Non-pigmented ciliary epithelial cell (primary cell): ENCODE measurements at regions not wholly inside any gene's neighbourhood (a gene's known extent, or its start where the extent isn't known, plus 50 kb on each side); places are given as distances from the start of the nearest gene placed in this dataset.
"Not testable (repeated sequence)": the region's sequence is repeated elsewhere in the genome, so short reads cannot be mapped to it uniquely, and the experiment has no call there.

Experiments
- DNase-seq: peaks from one replicate; pipeline ENCODE4 v3.0.0-alpha.2; 2010; ENCODE audit warnings: low read depth

DNA sequence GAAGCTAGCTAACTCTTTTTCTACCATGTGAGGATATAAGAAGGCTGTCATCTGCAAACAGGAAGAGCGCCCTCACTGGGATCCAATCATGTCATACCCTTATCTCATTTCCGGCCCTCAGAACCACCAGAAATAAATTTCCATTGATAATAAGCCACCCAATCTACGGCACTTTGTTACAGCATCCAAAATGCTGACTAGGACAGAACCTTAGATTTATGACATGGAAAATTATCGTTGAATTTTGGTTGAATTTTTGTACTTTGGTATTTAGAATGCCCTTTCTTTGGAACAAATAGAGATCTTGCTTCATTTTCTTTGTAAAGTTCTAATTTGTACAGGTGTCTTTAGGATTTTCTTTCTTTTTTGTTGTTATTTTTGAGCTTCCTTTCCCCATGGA, 53.3 kb upstream of the CYLC2 start:
- DNase-seq, result no peak

DNA sequence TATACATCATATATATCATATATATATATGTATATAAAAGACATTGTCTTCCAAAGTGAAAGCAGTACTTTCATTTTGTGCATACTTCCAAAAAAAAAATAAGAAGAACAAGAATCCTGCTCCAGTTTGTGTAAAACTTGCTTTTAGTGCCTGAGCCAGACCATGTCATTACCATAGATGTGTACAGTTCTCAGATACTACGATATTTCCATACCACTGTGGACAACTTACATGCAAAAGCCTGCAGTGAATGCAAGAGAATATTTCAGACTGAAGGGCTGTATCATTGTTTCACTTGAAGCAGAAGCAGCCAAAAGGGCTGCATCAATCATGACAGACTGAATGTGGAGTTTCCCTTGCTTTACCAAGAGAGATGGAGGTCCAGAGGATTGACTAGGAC, 72.6 kb upstream of the CYLC2 start:
- no peak for DNase-seq

DNA sequence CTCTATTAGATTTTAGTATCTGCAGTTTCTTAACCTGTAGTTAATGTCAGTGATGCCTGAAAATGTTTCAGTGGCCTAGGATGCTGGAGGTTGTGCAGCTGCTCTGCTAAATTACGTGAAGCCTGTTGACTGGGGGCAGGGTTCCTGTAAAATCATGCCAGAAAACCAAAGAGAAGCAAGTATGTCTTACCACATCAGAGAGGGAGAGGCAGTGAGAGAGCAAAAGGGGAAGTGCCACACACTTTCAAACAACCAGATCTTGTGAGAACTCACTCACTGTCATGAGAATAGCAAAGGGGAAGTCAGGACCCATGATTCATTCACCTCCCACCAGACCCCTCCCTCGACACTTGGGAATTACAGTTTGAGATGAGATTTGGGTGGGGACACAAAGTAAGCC, 83.9 kb upstream of the CYLC2 start:
- DNase-seq, result no peak

DNA sequence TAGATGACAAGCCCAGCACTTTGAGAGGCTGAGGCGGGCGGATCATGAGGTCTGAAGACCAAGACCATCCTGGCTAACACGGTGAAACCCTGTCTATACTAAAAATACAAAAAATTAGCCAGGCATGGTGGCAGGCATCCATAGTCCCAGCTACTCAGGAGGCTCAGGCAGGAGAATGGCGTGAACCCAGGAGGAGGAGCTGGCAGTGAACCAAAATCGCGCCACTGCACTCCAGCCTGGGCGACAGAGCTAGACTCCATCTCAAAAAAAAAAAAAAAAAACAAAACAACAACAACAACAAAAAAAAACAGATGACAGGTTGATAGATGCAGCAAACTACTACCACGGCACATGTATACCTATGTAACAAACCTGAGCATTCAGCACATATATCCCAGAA, 89.3 kb upstream of the CYLC2 start:
- DNase-seq, result not testable (repeated sequence)

DNA sequence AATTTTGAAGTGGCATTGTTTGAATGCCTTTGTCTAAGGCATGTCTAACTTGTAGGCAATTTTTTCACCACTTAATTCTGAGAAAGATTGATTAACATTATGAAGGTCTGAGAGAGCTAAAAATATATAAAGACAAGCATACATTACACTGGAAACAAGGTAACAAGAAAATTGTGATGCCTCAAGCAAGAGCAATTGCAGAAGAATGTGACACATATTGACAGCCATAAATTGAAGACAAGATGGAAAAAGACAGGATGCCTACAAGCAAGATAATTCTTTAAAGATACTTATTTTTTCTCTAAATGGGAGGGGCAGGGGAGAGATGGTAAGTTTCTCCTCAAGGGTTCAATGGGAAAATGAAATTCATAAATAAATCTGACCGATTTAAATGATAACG, 103.1 kb upstream of the CYLC2 start:
- no peak for DNase-seq

DNA sequence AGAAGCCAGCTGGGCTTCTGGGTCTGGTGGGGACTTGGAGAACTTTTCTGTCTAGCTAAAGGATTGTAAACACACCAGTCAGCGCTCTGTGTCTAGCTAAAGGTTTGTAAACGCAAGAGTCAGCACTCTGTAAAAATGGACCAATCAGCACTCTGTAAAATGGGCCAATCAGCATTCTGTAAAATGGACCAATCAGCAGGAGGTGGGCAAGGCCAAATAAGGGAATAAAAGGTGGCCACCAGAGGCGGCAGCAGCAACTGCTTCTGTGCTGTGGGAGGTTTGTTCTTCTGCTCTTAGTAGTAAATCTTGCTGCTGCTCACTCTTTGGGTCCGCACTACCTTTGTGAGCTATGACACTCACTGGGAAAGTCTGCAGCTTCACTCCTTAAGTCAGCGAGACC, 106.4 kb upstream of the CYLC2 start:
- not testable (repeated sequence) for DNase-seq

DNA sequence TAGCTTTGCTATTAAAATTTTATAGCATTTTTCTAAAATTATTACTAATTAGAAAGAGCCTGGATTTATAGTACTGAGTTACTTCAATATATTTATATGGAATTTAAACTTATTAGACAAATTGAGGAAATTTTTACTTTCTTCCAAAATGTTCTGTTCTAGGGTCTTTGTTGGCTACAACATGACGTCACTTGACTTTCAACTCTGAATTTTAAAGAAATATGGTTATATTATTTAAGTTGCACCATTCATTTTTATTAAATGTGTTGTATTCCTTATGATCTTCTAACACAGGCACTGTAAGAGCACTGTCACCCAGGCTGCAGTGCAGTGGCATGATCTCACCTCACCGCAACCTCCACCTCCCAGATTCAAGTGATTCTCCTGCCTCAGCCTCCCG, 119.4 kb upstream of the CYLC2 start:
- DNase-seq, result no peak

DNA sequence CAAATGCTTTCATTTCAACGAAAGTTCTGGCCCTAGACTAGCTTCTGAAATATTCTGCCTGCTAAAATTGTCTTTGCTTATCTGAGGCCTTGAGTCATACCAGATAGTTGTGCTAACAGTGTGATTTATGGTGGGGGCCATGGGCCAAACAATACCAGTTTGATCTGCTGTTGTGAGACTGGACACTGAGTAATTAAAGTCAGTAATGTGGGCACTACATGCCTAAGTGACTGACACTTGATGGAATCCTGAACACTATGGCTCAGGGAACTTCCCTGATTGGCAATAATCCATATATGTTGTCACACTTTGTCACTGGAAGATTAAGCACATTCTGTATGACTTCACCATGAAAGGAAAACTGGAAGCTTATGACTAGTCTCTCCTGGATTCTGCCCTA, 127.6 kb upstream of the CYLC2 start:
- peak; percentile 55 for DNase-seq

DNA sequence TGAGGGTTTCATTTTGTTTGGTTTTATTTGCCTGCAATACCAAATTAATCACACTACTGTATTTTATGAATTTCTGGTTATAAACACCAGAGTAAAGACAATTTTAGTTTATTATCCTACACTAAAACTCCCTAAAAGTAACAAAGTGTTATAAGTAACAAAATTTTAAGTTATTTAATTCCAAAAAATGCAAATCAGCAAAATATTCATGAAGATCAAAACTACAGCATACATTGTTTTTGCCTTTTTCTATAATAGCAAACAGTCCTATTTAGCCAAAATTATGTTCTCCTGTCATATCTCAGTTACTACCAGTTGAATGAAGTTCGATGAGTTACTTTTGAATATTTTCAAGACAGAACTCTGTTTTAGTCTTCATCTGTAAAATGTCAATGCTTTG, 132.7 kb upstream of the CYLC2 start:
- no peak for DNase-seq

DNA sequence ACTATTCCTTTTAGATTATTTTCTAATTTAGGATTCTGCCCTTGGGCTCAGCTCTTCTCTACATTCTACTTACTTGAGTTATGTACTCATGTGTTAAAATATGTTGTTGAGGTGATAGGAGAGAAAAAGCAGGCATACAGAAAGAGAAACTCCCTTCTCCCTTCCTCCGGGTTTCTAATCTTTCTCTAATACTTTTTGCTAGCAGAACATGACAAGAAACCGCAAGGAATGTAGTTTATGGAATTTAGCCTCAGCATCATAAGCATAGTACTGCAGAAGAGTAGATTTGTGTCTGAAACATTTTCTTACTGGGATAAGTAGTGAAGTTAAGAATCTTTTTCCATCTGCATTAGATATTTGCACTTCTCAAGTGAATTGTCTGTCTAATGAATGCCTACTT, 139.5 kb upstream of the CYLC2 start:
- no peak for DNase-seq

DNA sequence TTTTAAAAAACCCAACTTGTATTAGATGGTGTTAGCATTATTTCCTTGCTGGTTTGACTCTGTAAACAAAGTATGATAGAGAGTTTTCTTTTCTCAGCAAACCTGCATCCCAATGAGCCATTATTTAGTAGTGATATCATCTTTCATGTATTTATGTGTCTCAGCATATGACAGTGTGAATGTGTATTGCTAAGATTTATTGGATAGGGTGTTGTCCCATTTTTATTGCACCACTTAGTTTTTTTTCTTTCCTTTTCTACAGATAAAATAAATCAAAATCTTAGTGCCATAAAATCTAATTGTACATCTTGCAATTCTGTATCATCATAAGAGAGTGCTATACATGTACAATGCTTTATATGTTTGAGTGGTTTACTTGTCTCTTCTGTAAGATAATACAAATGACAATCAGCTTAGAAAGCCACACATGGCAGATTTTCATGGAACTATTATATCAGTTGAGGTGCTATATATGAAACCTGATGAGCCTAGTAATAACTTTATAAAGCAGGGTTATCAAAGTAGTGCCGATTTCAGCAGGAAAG, 149.2 kb upstream of the CYLC2 start:
- no peak for DNase-seq

DNA sequence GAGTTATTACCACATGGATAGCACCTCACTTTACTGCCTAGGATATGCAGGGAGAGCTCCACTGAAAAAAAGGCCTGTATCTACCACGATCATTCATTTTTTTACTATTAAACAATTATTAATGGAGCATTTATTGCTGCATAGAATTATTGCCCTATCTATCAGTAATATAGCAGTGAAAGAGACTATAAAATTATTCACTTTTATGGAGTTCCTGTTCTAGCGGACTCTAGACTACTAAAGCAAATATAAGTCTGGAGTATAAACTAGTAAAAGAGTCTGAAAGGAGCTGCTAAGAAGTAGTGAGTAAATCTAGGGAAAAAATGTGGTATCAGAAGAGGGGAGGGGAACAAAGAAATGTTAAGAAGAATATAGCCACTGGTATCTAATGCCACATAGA, 150.4 kb upstream of the CYLC2 start:
- no peak for DNase-seq

DNA sequence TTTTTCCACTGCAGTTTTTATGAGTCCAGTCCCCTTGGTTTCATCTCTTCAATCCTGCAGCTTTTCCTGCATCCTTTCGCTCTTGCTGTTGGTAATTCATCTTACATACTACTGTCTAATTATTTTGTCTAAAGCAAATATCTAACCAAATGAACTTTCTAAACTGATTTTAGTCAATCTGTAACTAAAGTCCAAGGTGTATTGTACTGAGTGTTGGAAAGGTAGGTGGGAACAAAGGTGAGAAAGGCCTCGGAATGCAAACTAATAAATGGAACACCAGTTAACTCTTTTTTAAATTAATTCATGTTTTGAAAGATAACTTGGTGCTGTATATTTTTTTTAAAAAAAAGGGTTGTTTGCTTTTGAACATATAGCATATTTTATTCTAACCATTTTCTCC, 152.7 kb upstream of the CYLC2 start:
- no peak for DNase-seq

DNA sequence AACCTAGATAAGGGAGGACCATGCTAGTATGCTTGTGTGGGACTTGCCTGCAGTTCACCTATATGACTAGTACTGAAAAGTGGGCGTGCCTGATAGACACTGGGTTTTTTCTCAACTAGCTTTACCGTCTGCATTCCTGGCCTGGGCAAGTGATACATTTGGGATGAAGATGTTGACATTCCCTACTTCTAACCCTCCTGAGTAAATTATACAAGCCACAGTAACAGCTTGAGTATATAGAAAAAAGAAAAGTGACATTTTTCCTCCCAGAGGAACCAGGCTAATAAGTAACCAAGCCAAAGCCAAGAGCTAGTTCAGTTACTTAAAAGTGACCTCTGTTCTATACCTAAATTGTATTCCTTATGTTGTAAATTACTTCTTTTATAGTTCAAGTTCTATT, 153.8 kb upstream of the CYLC2 start:
- no peak for DNase-seq

DNA sequence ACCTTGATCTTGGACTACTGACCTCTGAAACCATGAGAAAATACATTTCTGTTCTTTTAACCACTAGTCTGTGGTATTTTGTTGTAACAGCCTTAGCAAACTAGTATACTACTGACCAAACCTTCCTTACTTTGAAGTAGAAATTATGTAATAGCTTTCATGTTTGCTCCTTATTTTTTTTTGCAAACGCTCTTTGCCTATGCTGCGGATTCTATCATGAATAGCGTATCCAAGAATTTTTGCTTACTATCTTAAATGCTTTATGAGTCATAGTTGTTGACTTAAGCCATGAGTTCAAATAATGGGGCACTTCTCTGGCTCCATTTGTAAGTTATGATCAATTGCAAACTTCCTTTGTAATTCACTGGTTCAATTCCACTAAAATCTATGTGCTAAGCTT, 154.8 kb upstream of the CYLC2 start:
- no peak for DNase-seq

DNA sequence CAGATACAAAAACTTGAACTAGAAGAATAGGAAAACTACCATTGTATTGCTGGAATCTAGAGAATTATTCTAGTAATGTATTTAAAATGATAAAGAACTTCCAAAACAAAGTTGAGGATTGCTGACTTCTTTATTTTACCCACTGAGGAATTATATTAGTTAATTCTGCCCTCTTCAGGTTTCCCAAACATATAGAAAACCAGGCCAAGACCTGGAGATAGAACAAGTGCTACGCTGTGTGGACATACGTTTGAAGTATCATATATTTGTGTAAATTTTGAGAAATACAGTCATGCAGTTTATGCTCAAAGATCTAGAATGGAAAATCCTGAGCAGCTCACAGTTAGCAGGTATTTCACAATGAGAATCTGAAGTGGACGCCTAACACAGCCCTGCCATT, 162.3 kb upstream of the CYLC2 start:
- no peak for DNase-seq

DNA sequence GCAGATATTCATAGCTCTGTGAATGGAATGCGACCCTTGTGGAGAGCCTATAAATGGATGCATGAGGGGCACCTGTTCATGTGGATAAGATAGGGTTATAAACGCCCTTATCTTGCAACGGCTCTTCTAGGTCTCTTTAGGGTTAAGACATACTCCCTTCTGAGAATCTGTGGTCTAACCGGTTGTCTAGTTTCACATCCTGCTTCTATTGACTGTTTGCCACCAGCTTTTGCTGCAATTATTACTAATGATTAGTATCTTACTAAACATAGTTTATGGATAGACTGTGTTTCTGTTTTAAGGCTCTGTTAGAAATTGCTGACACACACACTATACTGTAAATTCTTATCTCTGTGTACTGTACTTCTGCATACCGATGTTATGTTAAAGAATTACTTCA, 198.9 kb upstream of the CYLC2 start:
- no peak for DNase-seq

DNA sequence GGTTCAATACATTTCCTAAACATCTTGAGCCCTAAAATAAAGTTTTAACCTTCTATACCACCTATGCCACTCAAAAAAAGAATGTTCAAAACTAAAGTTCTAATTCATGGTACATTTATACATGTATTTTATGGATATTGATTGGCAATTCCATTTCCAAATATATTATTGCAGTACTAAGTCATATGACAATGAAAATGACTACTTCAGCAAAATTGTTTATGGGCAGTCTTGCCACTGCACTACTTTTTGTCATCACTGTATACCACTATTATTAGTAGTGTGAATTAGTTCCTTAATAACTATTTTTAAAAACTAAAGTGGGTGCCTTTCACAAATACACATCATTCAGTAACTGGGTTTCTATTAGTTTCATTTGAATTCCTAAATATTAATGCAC, 199.6 kb upstream of the CYLC2 start:
- DNase-seq, result no peak

DNA sequence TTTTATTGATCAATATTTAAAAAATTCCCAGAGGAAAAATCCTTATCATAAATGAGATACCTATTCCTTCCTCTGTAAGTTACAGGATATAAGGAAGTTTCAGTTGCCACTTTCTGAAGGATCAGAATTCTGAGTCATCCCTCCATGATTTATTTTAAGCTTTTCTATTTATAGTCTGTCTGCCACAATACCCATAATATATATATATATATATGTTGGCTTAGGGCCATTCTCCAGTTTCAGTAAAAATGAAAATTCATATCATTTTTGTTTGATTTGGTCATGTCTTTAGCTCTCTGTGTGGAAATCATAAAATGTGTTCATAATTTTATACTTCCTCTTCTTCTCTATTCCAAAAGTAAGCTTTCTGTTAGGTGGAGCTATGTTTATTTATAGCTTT, 215.8 kb upstream of the CYLC2 start:
- peak; percentile 14 for DNase-seq

DNA sequence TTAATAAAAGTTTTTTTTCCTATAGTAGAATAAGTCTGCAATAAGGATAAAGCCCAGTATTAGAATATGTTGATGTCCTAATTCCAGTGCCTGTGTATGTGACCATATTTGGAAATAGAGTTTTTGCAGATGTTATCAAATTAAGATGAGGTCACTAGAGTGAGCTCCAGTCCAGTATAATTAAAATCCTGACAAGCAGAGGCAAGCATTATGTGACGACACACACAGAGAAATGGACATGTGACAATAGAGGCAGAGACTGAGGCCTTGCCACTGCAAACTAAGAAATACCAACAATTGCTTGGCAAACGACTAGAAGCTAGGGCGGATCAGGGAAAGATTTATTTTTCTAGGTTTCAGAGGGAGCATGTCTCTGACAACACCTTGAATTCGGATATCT, 216.4 kb upstream of the CYLC2 start:
- no peak for DNase-seq

DNA sequence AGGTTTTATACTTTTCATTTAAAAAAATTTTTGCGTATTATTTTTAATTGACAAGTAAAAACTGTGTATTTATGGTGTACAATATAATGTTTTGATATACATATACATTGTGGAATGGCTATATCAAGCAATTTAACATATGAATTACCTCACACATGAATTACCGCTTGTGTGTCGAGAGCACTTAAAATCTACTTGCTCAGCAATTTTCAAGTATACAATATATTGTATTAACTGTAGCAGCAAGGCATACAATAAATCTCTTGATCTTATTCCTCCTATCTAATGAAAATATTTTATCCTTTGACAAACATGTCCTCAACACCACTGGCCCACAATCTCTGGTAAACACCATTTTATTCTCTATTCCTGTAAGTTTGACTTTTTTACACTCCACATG, 224.4 kb upstream of the CYLC2 start:
- no peak for DNase-seq

DNA sequence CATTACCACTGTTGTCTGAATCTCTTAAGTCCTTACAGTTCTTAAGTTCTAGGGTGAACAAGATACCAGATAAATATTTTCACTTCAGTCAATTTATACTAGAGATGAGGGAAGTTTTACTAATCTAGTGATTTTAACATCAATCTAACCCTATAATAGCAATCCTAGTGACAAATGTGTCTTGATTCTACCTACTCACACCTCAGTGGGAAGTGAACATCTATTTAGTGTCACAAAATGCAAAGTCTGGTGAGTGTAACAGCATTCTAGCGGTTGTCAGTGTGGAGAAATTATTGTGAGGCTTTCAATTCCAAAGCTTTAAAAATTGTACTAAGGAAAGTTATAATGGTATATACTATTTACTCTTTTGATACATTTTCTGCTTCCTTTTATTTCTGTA, 225.8 kb upstream of the CYLC2 start:
- DNase-seq, result no peak

DNA sequence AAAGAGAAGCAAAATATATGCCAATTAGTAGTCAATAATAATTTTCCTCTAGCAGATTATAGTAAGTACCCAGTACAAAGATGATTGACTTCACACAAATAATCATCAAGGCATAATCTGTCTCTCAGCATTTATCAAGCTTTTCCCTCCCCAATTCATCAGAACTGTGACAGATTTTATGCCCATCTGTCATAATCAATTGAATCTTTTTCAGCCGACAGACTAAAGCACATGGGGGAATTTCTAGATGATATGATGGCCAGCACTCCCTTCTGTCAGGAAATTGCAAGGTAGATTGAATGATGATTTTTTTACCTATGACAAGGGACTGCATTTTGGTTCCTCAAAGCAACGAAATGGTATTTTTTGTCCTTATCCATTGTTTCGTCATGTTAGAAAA, 227.1 kb upstream of the CYLC2 start:
- no peak for DNase-seq

DNA sequence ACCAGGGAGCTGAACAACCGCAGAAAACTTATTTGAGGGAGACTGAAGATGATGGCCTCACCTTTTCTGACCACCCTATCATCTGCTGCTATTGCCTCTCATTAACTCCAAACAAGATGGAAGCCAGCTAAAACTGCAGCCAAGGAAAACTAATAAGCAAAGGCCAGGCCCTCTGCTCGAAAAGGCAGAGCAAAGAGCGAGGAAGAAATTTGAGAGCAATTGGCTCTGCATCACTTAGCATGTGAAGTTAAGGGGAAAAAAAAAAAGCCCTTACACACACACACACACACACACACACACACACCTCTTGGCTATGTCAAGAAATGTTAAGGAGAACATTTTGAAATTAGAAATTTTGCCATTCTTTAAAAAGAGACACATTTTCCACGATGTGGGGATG, 228.1 kb upstream of the CYLC2 start:
- DNase-seq, result no peak

DNA sequence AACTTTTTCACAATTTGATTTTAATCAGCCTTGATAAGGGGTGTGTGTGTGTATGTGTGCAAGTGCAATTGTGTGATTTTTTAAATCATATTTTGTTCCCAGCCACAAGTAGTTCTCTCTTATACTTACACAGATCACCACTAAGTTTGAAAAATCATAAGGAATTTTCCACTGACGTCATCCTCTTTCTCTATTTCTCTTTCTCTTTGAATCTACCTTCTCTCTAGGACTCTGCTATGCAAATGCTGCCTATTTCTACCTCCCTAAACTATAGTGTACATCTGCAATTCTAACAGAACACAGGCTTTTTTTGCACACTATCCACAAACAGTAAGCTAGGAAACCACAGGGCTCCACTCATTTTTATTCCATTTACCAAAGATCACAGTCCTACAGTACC, 254.6 kb upstream of the CYLC2 start:
- DNase-seq, result no peak
